ENCODE measurements at regions not wholly inside any gene's neighbourhood (a gene's known extent, or its start where the extent isn't known, plus 50 kb on each side); places are given as distances from the start of the nearest gene placed in this dataset.

- no peaks in the 10 kb centered on the region for H3K9me3 ChIP-seq (replicated peaks; ENCODE audit: control insufficient read depth, insufficient read depth, low read length)
- CTCF ChIA-PET: interaction anchor here (1.5 kb wide), 1 partner anchor 10 kb away, joined by 3 read pairs; no protein-coding TSS in a partner anchor
- intact Hi-C loops (cut with micrococcal nuclease) (no loop called here), dilution Hi-C loops (cut with MboI; ENCODE audit: extremely low pct_ligation_motif_present, low sequenced_read_pairs) (no loop called here)
- no peaks in the 10 kb centered on the region for H3K4me1 ChIP-seq (ENCODE audit: control insufficient read depth, extremely low read depth, insufficient read depth, low read length)
- no peaks in the 10 kb centered on the region for H3K9me1 ChIP-seq (replicated peaks; ENCODE audit: control insufficient read depth, extremely low read depth, insufficient read depth, low read length)
- no peaks in the 10 kb centered on the region for H3K79me2 ChIP-seq (ENCODE audit: control insufficient read depth, insufficient read depth, low read length)
- H4K20me1 ChIP-seq (replicated peaks; ENCODE audit: control insufficient read depth, extremely low read depth, insufficient read depth, low read length): no peaks in the 10 kb centered on the region
- POLR2A ChIA-PET: no interaction called here
- H3K36me3 ChIP-seq (ENCODE audit: control insufficient read depth in 2 of 2, extremely low read depth in 1 of 2, insufficient read depth in 2 of 2, low read length in 2 of 2): no peaks in the 10 kb centered on the region
- no peak overlapping the region for H3K27ac ChIP-seq (ENCODE audit: insufficient read depth, low read depth, low read length)
- TF ChIP-seq CTCF (IDR thresholded peaks at IDR 0.05; ENCODE audit: extremely low read depth in 1 of 2, insufficient read depth in 1 of 2, low read depth in 1 of 2, low read length in 2 of 2) (no peak), MYC (IDR thresholded peaks at IDR 0.05; ENCODE audit: low read depth, low read length) (no peak), EZH2 (IDR thresholded peaks at IDR 0.05; ENCODE audit: borderline replicate concordance, low read depth, low read length, severe bottlenecking) (no peak), POLR2A (IDR thresholded peaks at IDR 0.05; ENCODE audit: low read depth, low read length) (no peak), FOS (IDR thresholded peaks at IDR 0.05; ENCODE audit: borderline replicate concordance, insufficient read depth, low read length) (no peak), MAX (IDR thresholded peaks at IDR 0.05; ENCODE audit: insufficient read depth, insufficient read length) (no peak), GATA2 (IDR thresholded peaks at IDR 0.05; ENCODE audit: insufficient read depth, insufficient read length, low read depth, low read length) (no peak), POLR2AphosphoS5 (IDR thresholded peaks at IDR 0.05; ENCODE audit: insufficient read depth, low read depth, low read length) (no peak), JUN (IDR thresholded peaks at IDR 0.05; ENCODE audit: borderline replicate concordance, insufficient read depth, insufficient read length, low read depth) (no peak)
- no peak for DNase-seq (ENCODE audit: low read depth, low spot score)
- H3K27me3 ChIP-seq (ENCODE audit: control insufficient read depth in 2 of 2, insufficient read depth in 2 of 2, low read length in 2 of 2): no peaks in the 10 kb centered on the region
- no peak overlapping the region for H3K4me2 ChIP-seq (ENCODE audit: insufficient read depth, low read length)
- FAIRE-seq: no peak
- H2AFZ ChIP-seq (ENCODE audit: low read depth, low read length): no peak overlapping the region
- no peak overlapping the region for H3K9ac ChIP-seq (replicated peaks; ENCODE audit: extremely low read depth, insufficient read depth, low read length)
- H3K4me3 ChIP-seq (replicated peaks in 1 of 3; ENCODE audit: insufficient read depth in 1 of 3, low read depth in 1 of 3, low read length in 3 of 3): no peak overlapping the region
- no TSS peak for BruUV-seq (replicated peaks)
These were observed 127.7 kb downstream of the C12orf50 start for GRCh38 chr12:87901457-87901856.

Data from endothelial cell of umbilical vein (primary cell).